ENCODE measurements at regions not wholly inside any gene's neighbourhood (a gene's known extent, or its start where the extent isn't known, plus 50 kb on each side); places are given as distances from the start of the nearest gene placed in this dataset.

GRCh38 chr4:110902500-110902899 lies 279.6 kb upstream of the PITX2 start:
- no peak for TF ChIP-seq ZNF274 (IDR thresholded peaks at IDR 0.05; ENCODE audit: insufficient read depth, insufficient read length)
- TF ChIP-seq POLR2AphosphoS5 (IDR thresholded peaks at IDR 0.05; ENCODE audit: low read length): no peak
- TF ChIP-seq RELA (IDR thresholded peaks at IDR 0.05; ENCODE audit: borderline replicate concordance, partially characterized antibody): no peak
- TF ChIP-seq CTCF (IDR thresholded peaks at IDR 0.05 in 2 of 3, conservative IDR thresholded peaks at IDR 0.05 in 1 of 3; ENCODE audit: control insufficient read depth in 2 of 3, extremely low read depth in 1 of 3, insufficient read depth in 1 of 3, low read depth in 3 of 3, low read length in 3 of 3): no peak
- no peak for TF ChIP-seq CEBPB (IDR thresholded peaks at IDR 0.05; ENCODE audit: borderline replicate concordance in 1 of 2, low read depth in 2 of 2, low read length in 2 of 2)
- TF ChIP-seq EP300 (IDR thresholded peaks at IDR 0.05; ENCODE audit: borderline replicate concordance in 1 of 2, control insufficient read depth in 1 of 2, low read depth in 2 of 2, low read length in 2 of 2): no peak
- no peak for TF ChIP-seq ATF7 (IDR thresholded peaks at IDR 0.05; ENCODE audit: low read depth)
